Loucy (cell line): ENCODE measurements at regions not wholly inside any gene's neighbourhood (a gene's known extent, or its start where the extent isn't known, plus 50 kb on each side); places are given as distances from the start of the nearest gene placed in this dataset.

Experiments
- CTCF ChIP-seq: fragments of 200-600 bp; sonication (generic); conservative IDR thresholded peaks from 2 replicates; pipeline ENCODE4 v1.5.1; 2014; ENCODE audit warnings: mild to moderate bottlenecking, antibody characterized with exemption, low read length
- EZH2phosphoT487 ChIP-seq: fragments of 200-600 bp; IDR thresholded peaks from 2 replicates; pipeline ENCODE4 v1.6.1; 2018; ENCODE audit warnings: antibody characterized with exemption, mild to moderate bottlenecking, moderate library complexity, borderline replicate concordance

DNA sequence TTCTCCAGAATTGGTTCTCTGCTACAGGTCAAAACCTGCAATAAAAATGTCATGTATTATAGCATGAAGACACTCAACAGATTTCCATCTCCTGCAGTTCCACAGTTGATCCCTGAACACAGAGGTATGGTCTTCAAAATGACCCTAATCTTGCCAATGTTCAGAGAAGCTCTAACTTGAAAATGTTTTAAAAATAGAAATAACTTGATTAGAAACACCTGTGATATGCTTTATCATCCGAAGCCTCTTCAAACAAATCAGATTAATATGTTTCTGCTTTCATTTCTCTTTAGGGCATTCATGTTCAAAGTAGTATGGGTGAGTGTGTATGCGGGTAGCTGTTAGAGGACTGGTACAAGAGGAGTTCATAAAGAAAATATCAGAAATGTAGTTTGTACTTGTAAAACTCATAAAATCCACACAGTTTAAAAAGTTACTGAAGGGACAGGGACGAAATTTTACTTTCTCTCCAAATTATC lies 60.4 kb downstream of the KCNRG start:
- no peak for TF ChIP-seq CTCF
- TF ChIP-seq EZH2phosphoT487 = no peak
